Activated naive CD8-positive, alpha-beta T cell (primary cell): ENCODE measurements at regions not wholly inside any gene's neighbourhood (a gene's known extent, or its start where the extent isn't known, plus 50 kb on each side); places are given as distances from the start of the nearest gene placed in this dataset.
"Not testable (repeated sequence)": the region's sequence is repeated elsewhere in the genome, so short reads cannot be mapped to it uniquely, and the experiment has no call there.

Experiments
- H3K27ac Mint-ChIP-seq: one replicate; pipeline ENCODE4 v1.8.0; 2021; ENCODE audit warnings: mixed read lengths
- H3K27me3 Mint-ChIP-seq: one replicate; pipeline ENCODE4 v1.8.0; 2021; ENCODE audit warnings: mixed read lengths
- H3K36me3 Mint-ChIP-seq: one replicate; pipeline ENCODE4 v1.8.0; 2021; ENCODE audit warnings: mixed read lengths
- H3K4me1 Mint-ChIP-seq: one replicate; pipeline ENCODE4 v1.8.0; 2021; ENCODE audit warnings: low read depth, mixed read lengths
- H3K4me3 Mint-ChIP-seq: one replicate; pipeline ENCODE4 v1.8.0; 2021; ENCODE audit warnings: mild to moderate bottlenecking, mixed read lengths
- H3K9me3 Mint-ChIP-seq: one replicate; pipeline ENCODE4 v1.8.0; 2021; ENCODE audit warnings: low read depth, mixed read lengths

- Mint-ChIP-seq H3K27ac (no peak overlapping the region), H3K9me3 (no peaks in the 10 kb centered on the region), H3K4me3 (no peak overlapping the region), H3K4me1 (no peaks in the 10 kb centered on the region), H3K36me3 (no peaks in the 10 kb centered on the region), H3K27me3 (no peaks in the 10 kb centered on the region)
Measured at GRCh38 chr5:135279328-135279727, 119.7 kb downstream of the MACROH2A1 start.

GRCh38 chr5:135276151-135276550 lies 122.9 kb downstream of the MACROH2A1 start:
- H3K36me3 Mint-ChIP-seq, result no peaks in the 10 kb centered on the region
- no peaks in the 10 kb centered on the region for H3K27me3 Mint-ChIP-seq
- no peak overlapping the region for H3K27ac Mint-ChIP-seq
- no peak overlapping the region for H3K4me3 Mint-ChIP-seq
- no peaks in the 10 kb centered on the region for H3K9me3 Mint-ChIP-seq
- no peaks in the 10 kb centered on the region for H3K4me1 Mint-ChIP-seq

- H3K36me3 Mint-ChIP-seq, result no peaks in the 10 kb centered on the region
- no peak overlapping the region for H3K4me3 Mint-ChIP-seq
- no peaks in the 10 kb centered on the region for H3K27me3 Mint-ChIP-seq
- H3K27ac Mint-ChIP-seq, result no peak overlapping the region
- H3K9me3 Mint-ChIP-seq, result no peaks in the 10 kb centered on the region
- no peaks in the 10 kb centered on the region for H3K4me1 Mint-ChIP-seq
Measured at GRCh38 chr5:135273212-135273611, 125.8 kb downstream of the MACROH2A1 start.

- H3K4me3 Mint-ChIP-seq, result no peak overlapping the region
- peaks cover under 1% of the 10 kb centered on the region for H3K27me3 Mint-ChIP-seq
- no peaks in the 10 kb centered on the region for H3K9me3 Mint-ChIP-seq
- no peaks in the 10 kb centered on the region for H3K36me3 Mint-ChIP-seq
- H3K27ac Mint-ChIP-seq, result no peak overlapping the region
- no peaks in the 10 kb centered on the region for H3K4me1 Mint-ChIP-seq
Measured at GRCh38 chr5:135272311-135272805, 126.7 kb downstream of the MACROH2A1 start.

GRCh38 chr5:135271533-135272310 lies 127.3 kb downstream of the MACROH2A1 start:
- Mint-ChIP-seq H3K9me3 (no peaks in the 10 kb centered on the region), H3K36me3 (no peaks in the 10 kb centered on the region), H3K27ac (no peak overlapping the region), H3K4me3 (no peak overlapping the region), H3K4me1 (no peaks in the 10 kb centered on the region), H3K27me3 (peaks cover 3% of the 10 kb centered on the region)

GRCh38 chr5:135269931-135270421 lies 129.1 kb downstream of the MACROH2A1 start:
- no peak overlapping the region for H3K27ac Mint-ChIP-seq
- H3K9me3 Mint-ChIP-seq, result no peaks in the 10 kb centered on the region
- H3K36me3 Mint-ChIP-seq, result no peaks in the 10 kb centered on the region
- H3K4me3 Mint-ChIP-seq, result no peak overlapping the region
- no peaks in the 10 kb centered on the region for H3K4me1 Mint-ChIP-seq
- peaks cover 3% of the 10 kb centered on the region for H3K27me3 Mint-ChIP-seq

- no peak overlapping the region for H3K27ac Mint-ChIP-seq
Measured at GRCh38 chr5:135269199-135269598, 129.8 kb downstream of the MACROH2A1 start.

GRCh38 chr5:135266975-135267374 lies 132.1 kb downstream of the MACROH2A1 start:
- peaks cover 2% of the 10 kb centered on the region for H3K36me3 Mint-ChIP-seq
- peaks cover 6% of the 10 kb centered on the region for H3K9me3 Mint-ChIP-seq
- H3K27me3 Mint-ChIP-seq, result peaks cover 5% of the 10 kb centered on the region
- no peaks in the 10 kb centered on the region for H3K4me1 Mint-ChIP-seq
- H3K4me3 Mint-ChIP-seq, result no peak overlapping the region
- no peak overlapping the region for H3K27ac Mint-ChIP-seq

More at GRCh38 chr5:135269199-135269598, 129.8 kb downstream of the MACROH2A1 start:
- no peak overlapping the region for H3K4me3 Mint-ChIP-seq
- H3K36me3 Mint-ChIP-seq, result no peaks in the 10 kb centered on the region
- no peaks in the 10 kb centered on the region for H3K4me1 Mint-ChIP-seq
- no peaks in the 10 kb centered on the region for H3K9me3 Mint-ChIP-seq
- peaks cover 3% of the 10 kb centered on the region for H3K27me3 Mint-ChIP-seq

- no peaks in the 10 kb centered on the region for H3K4me1 Mint-ChIP-seq
Measured at GRCh38 chr5:135266303-135266635, 132.8 kb downstream of the MACROH2A1 start.

GRCh38 chr5:135265497-135266302 lies 133.3 kb downstream of the MACROH2A1 start:
- no peak overlapping the region for H3K27ac Mint-ChIP-seq
- peaks cover 7% of the 10 kb centered on the region for H3K27me3 Mint-ChIP-seq
- H3K36me3 Mint-ChIP-seq, result peaks cover 3% of the 10 kb centered on the region
- peaks cover 9% of the 10 kb centered on the region for H3K9me3 Mint-ChIP-seq
- H3K4me1 Mint-ChIP-seq, result no peaks in the 10 kb centered on the region
- no peak overlapping the region for H3K4me3 Mint-ChIP-seq

More at GRCh38 chr5:135266303-135266635, 132.8 kb downstream of the MACROH2A1 start:
- H3K36me3 Mint-ChIP-seq, result peaks cover 3% of the 10 kb centered on the region
- peaks cover 7% of the 10 kb centered on the region for H3K27me3 Mint-ChIP-seq
- H3K4me3 Mint-ChIP-seq, result no peak overlapping the region
- no peak overlapping the region for H3K27ac Mint-ChIP-seq
- peaks cover 9% of the 10 kb centered on the region for H3K9me3 Mint-ChIP-seq

GRCh38 chr5:135264451-135265440 lies 134.3 kb downstream of the MACROH2A1 start:
- Mint-ChIP-seq H3K27ac (no peak overlapping the region), H3K27me3 (peaks cover 7% of the 10 kb centered on the region), H3K4me3 (no peak overlapping the region), H3K9me3 (peaks cover 10% of the 10 kb centered on the region), H3K36me3 (peaks cover 3% of the 10 kb centered on the region), H3K4me1 (no peaks in the 10 kb centered on the region)

GRCh38 chr5:135263022-135263668 lies 135.9 kb downstream of the MACROH2A1 start:
- no peak overlapping the region for H3K4me3 Mint-ChIP-seq
- no peaks in the 10 kb centered on the region for H3K4me1 Mint-ChIP-seq
- H3K9me3 Mint-ChIP-seq, result peaks cover 13% of the 10 kb centered on the region
- H3K36me3 Mint-ChIP-seq, result peaks cover 3% of the 10 kb centered on the region
- peaks cover 9% of the 10 kb centered on the region for H3K27me3 Mint-ChIP-seq
- no peak overlapping the region for H3K27ac Mint-ChIP-seq

- H3K4me1 Mint-ChIP-seq, result no peaks in the 10 kb centered on the region
- no peak overlapping the region for H3K4me3 Mint-ChIP-seq
- H3K9me3 Mint-ChIP-seq, result peaks cover 13% of the 10 kb centered on the region
- no peak overlapping the region for H3K27ac Mint-ChIP-seq
- H3K36me3 Mint-ChIP-seq, result peaks cover 3% of the 10 kb centered on the region
- peaks cover 12% of the 10 kb centered on the region for H3K27me3 Mint-ChIP-seq
Measured at GRCh38 chr5:135262364-135262763, 136.7 kb downstream of the MACROH2A1 start.

GRCh38 chr5:135260108-135260507 lies 138.9 kb downstream of the MACROH2A1 start:
- not testable (repeated sequence) for H3K27ac Mint-ChIP-seq, H3K4me1 Mint-ChIP-seq, H3K36me3 Mint-ChIP-seq, H3K27me3 Mint-ChIP-seq, H3K4me3 Mint-ChIP-seq
- peaks cover 13% of the 10 kb centered on the region for H3K9me3 Mint-ChIP-seq
